Neural cell (in vitro differentiated cells): ENCODE measurements at regions not wholly inside any gene's neighbourhood (a gene's known extent, or its start where the extent isn't known, plus 50 kb on each side); places are given as distances from the start of the nearest gene placed in this dataset.

Experiments
- H2AFZ ChIP-seq: fragments of 200-600, 300-800 bp; sonication (generic), shearing (Covaris generic); 2 replicates; pipeline ENCODE4 v1.6.0; 2014; ENCODE audit warnings: low read depth, mild to moderate bottlenecking, antibody characterized with exemption, low read length, moderate library complexity
- H3F3A ChIP-seq: fragments of 200-600 bp; shearing (Covaris generic); 2 replicates; pipeline ENCODE4 v1.6.1; 2016; ENCODE audit warnings: mild to moderate bottlenecking, moderate library complexity, mixed read lengths, antibody characterized with exemption, low read length; ENCODE audit not compliant: insufficient read depth, poor library complexity, severe bottlenecking
- H3K27ac ChIP-seq: fragments of 200-600, 300-800 bp; sonication (generic), shearing (Covaris generic); 2 replicates; pipeline ENCODE4 v1.5.1; 2014; ENCODE audit warnings: mild to moderate bottlenecking, low read length, moderate library complexity
- H3K27me3 ChIP-seq: fragments of 300-800, 200-600 bp; sonication (generic), shearing (Covaris generic); 2 replicates; pipeline ENCODE4 v1.6.0; 2014; ENCODE audit warnings: mild to moderate bottlenecking, low read depth, low read length, moderate library complexity; ENCODE audit not compliant: insufficient read depth
- H3K36me3 ChIP-seq: fragments of 300-800, 200-600 bp; sonication (generic), shearing (Covaris generic); 2 replicates; pipeline ENCODE4 v1.5.1; 2014; ENCODE audit warnings: mild to moderate bottlenecking, antibody characterized with exemption, low read length, moderate library complexity; ENCODE audit not compliant: insufficient read depth
- H3K4me2 ChIP-seq: fragments of 300-800, 200-600 bp; sonication (generic), shearing (Covaris generic); 2 replicates; pipeline ENCODE4 v1.6.0; 2014; ENCODE audit warnings: mild to moderate bottlenecking, low read length
- H3K4me3 ChIP-seq: fragments of 300-800, 200-600 bp; sonication (generic), shearing (Covaris generic); 2 replicates; pipeline ENCODE4 v1.5.1; 2014; ENCODE audit warnings: mild to moderate bottlenecking, low read length, moderate library complexity
- H3K79me2 ChIP-seq: fragments of 200-600 bp; shearing (Covaris generic); replicated peaks from 2 replicates; pipeline ENCODE4 v1.6.0; 2014; ENCODE audit warnings: mild to moderate bottlenecking, low read length, moderate library complexity; ENCODE audit not compliant: insufficient read depth
- H3K9ac ChIP-seq: fragments of 300-800, 200-600 bp; sonication (generic), shearing (Covaris generic); 2 replicates; pipeline ENCODE4 v1.6.1; 2016; ENCODE audit warnings: mild to moderate bottlenecking, low read length, mixed read lengths
- H3K9me2 ChIP-seq: fragments of 200-600 bp; shearing (Covaris generic); 2 replicates; pipeline ENCODE4 v1.6.1; 2016; ENCODE audit warnings: mild to moderate bottlenecking, low read length, mixed read lengths; ENCODE audit not compliant: insufficient read depth
- H3K9me3 ChIP-seq: fragments of 200-600, 300-800 bp; sonication (generic), shearing (Covaris generic); 2 replicates; pipeline ENCODE4 v1.6.1; 2016; ENCODE audit warnings: mild to moderate bottlenecking, mixed run types, low read length, moderate library complexity, mixed read lengths
- H4K20me1 ChIP-seq: fragments of 200-600 bp; shearing (Covaris generic); 2 replicates; pipeline ENCODE4 v1.6.1; 2016; ENCODE audit warnings: mild to moderate bottlenecking, mixed run types; ENCODE audit not compliant: insufficient read depth
- CTCF ChIP-seq: fragments of 450-650 bp; IDR thresholded peaks from 2 replicates; pipeline ENCODE4 v1.5.1; 2014; ENCODE audit warnings: antibody characterized with exemption, mild to moderate bottlenecking, moderate library complexity; ENCODE audit not compliant: poor library complexity, severe bottlenecking
- EP300 ChIP-seq: fragments of 450-650 bp; conservative IDR thresholded peaks from 2 replicates; pipeline ENCODE4 v1.6.1; 2014; ENCODE audit warnings: antibody characterized with exemption, mild to moderate bottlenecking, moderate library complexity; ENCODE audit not compliant: poor library complexity, severe bottlenecking
- EZH2 ChIP-seq: fragments of 200-600, 300-800 bp; shearing (Covaris generic), sonication (generic); IDR thresholded peaks from 2 replicates; pipeline ENCODE4 v1.6.1; 2014; ENCODE audit warnings: antibody characterized with exemption, low read length, borderline replicate concordance, mild to moderate bottlenecking; ENCODE audit not compliant: insufficient read depth, poor library complexity, severe bottlenecking
- MXI1 ChIP-seq: fragments of 450-650 bp; conservative IDR thresholded peaks from 2 replicates; pipeline ENCODE4 v1.6.1; 2014; ENCODE audit warnings: antibody characterized with exemption, mild to moderate bottlenecking; ENCODE audit not compliant: poor library complexity, severe bottlenecking
- POLR2AphosphoS5 ChIP-seq: IDR thresholded peaks from 2 replicates; pipeline ENCODE4 v1.6.1; 2012
- RAD21 ChIP-seq: fragments of 450-650 bp; conservative IDR thresholded peaks from 2 replicates; pipeline ENCODE4 v1.6.1; 2014; ENCODE audit warnings: antibody characterized with exemption, mild to moderate bottlenecking, moderate library complexity
- REST ChIP-seq: IDR thresholded peaks from 2 replicates; pipeline ENCODE4 v1.6.1; 2012; ENCODE audit warnings: borderline replicate concordance
- SMC3 ChIP-seq: fragments of 450-650 bp; conservative IDR thresholded peaks from 2 replicates; pipeline ENCODE4 v1.6.1; 2014; ENCODE audit warnings: antibody characterized with exemption, mild to moderate bottlenecking, moderate library complexity; ENCODE audit not compliant: poor library complexity
- TAF1 ChIP-seq: IDR thresholded peaks from 2 replicates; pipeline ENCODE4 v1.6.1; 2012; ENCODE audit warnings: low read depth

GRCh38 chr6:22068561-22069305 lies 228.1 kb downstream of the PRL start:
- Histone ChIP-seq H3F3A (no peaks in the 10 kb centered on the region), H4K20me1 (no peaks in the 10 kb centered on the region), H3K9me3 (no peaks in the 10 kb centered on the region), H3K27me3 (no peaks in the 10 kb centered on the region), H3K79me2 (no peaks in the 10 kb centered on the region), H3K4me2 (no peak overlapping the region), H2AFZ (no peak overlapping the region), H3K9ac (no peak overlapping the region), H3K4me3 (no peak overlapping the region), H3K36me3 (no peaks in the 10 kb centered on the region), H3K27ac (no peak overlapping the region), H3K9me2 (no peaks in the 10 kb centered on the region)
- TF ChIP-seq EP300 (no peak), EZH2 (no peak), TAF1 (no peak), POLR2AphosphoS5 (no peak), RAD21 (no peak), REST (no peak), SMC3 (no peak), MXI1 (no peak), CTCF (no peak)

GRCh38 chr6:22069306-22069800 lies 227.5 kb downstream of the PRL start:
- Histone ChIP-seq H3K9me3 (no peaks in the 10 kb centered on the region), H3K9me2 (no peaks in the 10 kb centered on the region), H3K27ac (no peak overlapping the region), H2AFZ (no peak overlapping the region), H4K20me1 (no peaks in the 10 kb centered on the region), H3K9ac (no peak overlapping the region), H3K79me2 (no peaks in the 10 kb centered on the region), H3K36me3 (no peaks in the 10 kb centered on the region), H3K27me3 (no peaks in the 10 kb centered on the region), H3K4me3 (no peak overlapping the region), H3K4me2 (no peak overlapping the region), H3F3A (no peaks in the 10 kb centered on the region)
- TF ChIP-seq EZH2 (no peak), POLR2AphosphoS5 (no peak), TAF1 (no peak), CTCF (no peak), EP300 (no peak), SMC3 (no peak), MXI1 (no peak)
